ENCODE measurements at regions not wholly inside any gene's neighbourhood (a gene's known extent, or its start where the extent isn't known, plus 50 kb on each side); places are given as distances from the start of the nearest gene placed in this dataset.
A peak's percentile ranks its signal among the peaks of the same experiment; 100 is the strongest.

DNA sequence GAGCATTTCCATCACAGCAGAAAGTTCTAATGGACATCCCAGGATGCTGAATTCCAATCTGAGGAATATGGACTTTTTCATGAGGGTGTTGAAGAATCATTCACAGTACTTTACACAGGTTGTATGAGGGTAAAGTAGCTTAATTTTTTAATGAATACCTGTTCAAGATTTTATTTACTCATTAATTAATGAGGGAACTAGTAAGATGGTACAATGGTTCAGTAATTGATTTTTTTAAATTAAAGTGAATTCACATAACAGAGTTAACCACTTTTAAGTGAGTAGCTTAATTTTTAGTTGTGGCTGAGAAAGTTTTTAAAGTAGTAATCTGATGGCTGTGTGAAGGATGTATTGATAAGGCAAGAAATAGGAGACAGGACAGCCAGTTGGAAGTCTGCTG, 266.5 kb downstream of the GFRA1 start:
- no peak for DNase-seq (ENCODE audit: low read depth)

- no peak for DNase-seq (ENCODE audit: low read depth)
Observed at GRCh38 chr10:116005301-116005700, 267.7 kb downstream of the GFRA1 start.

DNA sequence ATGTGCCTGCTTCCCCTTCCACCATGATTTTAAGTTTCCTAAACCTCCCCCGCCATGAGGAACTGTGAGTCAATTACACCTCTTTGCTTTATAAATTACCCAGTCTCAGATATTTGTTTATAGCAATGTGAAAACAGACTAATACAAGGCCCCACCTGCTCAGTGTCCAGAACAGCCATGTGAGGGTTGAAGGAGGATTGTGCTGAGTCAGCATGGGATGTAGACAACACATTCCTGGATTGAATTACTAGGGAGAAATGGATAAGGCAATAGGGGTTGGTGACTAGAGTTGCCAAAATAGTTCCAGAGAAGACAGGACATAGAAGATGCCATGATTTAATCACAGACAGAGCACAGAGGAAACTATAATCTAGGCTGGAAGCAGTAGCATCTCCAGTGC, 270.3 kb downstream of the GFRA1 start:
- DNase-seq (ENCODE audit: low read depth): peak; percentile 63

DNA sequence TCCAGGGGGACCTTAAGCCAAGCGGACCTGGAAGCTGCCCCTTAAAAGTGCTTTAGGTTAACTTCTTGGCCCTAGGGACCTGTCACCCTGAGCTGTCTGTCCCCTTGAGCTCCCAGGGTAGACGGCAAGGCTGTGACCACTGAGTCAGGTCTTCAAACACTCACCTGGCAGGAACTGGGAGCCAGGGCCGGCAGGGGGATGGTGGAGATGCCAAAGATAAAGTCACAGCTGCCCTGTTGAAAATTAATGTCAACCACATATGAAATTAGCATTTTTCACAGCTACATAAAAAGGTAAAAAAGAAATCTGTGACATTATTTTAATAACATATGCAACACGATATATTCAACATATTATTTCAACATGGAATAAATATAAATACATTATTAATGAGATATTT, 271.0 kb downstream of the GFRA1 start:
- DNase-seq (ENCODE audit: low read depth): no peak

GRCh38 chr10:116001262-116001857, 271.6 kb downstream of the GFRA1 start:
- DNase-seq (ENCODE audit: low read depth): peak; percentile 65

DNA sequence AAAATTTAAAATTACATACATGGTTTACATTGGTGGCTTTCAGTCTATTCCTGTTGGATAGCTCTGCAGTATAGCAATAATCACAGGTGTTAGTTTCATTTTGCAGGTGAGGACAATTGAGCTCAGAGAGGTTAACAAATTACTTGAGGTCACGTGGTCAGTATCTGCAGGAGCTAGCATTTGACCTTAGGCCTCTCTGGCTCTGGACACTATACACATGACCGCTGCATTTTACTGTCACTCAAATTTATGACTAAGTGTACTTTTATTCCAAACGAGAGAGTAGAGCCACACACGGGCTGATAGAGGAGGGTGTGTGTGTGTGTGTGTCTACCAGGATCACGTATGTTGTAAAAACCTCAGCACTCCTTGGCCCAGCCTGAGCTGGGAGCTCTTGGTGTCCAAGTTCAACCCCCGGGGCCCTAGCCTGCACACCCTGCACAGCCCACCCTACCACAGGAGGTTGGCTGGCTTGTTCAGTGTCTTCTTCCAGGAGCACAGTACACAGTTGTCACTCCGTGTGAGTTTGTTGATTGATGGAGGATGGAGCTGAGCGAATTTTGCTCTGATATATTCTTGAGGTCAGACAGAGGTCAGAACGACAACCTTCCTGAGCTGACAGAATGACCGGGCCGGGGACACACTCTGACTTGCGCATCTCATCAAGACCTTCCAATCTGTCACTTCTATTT, 272.7 kb downstream of the GFRA1 start:
- no peak for DNase-seq (ENCODE audit: low read depth)

Data from renal cortical epithelial cell (primary cell).